ENCODE measurements at regions not wholly inside any gene's neighbourhood (a gene's known extent, or its start where the extent isn't known, plus 50 kb on each side); places are given as distances from the start of the nearest gene placed in this dataset.

GRCh38 chr1:66455446-66455845 is 78.5 kb upstream of the SGIP1 start:
- FAIRE-seq (no peak), DNase-seq (ENCODE audit: low read depth, low spot score) (no peak), ATAC-seq (no peak)
- Histone ChIP-seq H3K79me2 (ENCODE audit: control insufficient read depth, insufficient read depth, low read length) (no peaks in the 10 kb centered on the region), H3K4me2 (ENCODE audit: control insufficient read depth, insufficient read depth) (no peak overlapping the region), H3K36me3 (ENCODE audit: control insufficient read depth in 2 of 2, insufficient read depth in 2 of 2, low read length in 1 of 2) (no peaks in the 10 kb centered on the region), H3K9ac (ENCODE audit: control insufficient read depth, insufficient read depth, low read length) (no peak overlapping the region), H4K20me1 (ENCODE audit: control insufficient read depth, insufficient read depth) (no peaks in the 10 kb centered on the region), H3K27ac (ENCODE audit: control insufficient read depth, insufficient read depth) (no peak overlapping the region), H3K27me3 (replicated peaks in 1 of 2; ENCODE audit: control insufficient read depth in 2 of 2, insufficient read depth in 2 of 2, low read length in 1 of 2) (no peaks in the 10 kb centered on the region), H3K9me3 (replicated peaks; ENCODE audit: control insufficient read depth, insufficient read depth, low read length) (no peaks in the 10 kb centered on the region; the same call in 2 of the 3 replicates), H3K4me1 (ENCODE audit: control insufficient read depth, insufficient read depth, low read length) (no peaks in the 10 kb centered on the region), H3K4me3 (no peak overlapping the region), H2AFZ (ENCODE audit: control insufficient read depth, low read depth, low read length) (no peak overlapping the region)
- BruUV-seq (replicated peaks): no TSS peak
- ChIA-PET SMC1A (ENCODE audit: uncharacterized antibody, unreplicated experiment) (no interaction called here), RAD21 (ENCODE audit: unreplicated experiment) (interaction anchor here (0.7 to 14.3 kb wide), 2 partner anchors 41 to 206 kb away, joined by 3 to 519 read pairs; no protein-coding TSS in a partner anchor), POLR2A (no interaction called here), CTCF (interaction anchor here (1.4 kb wide), 1 partner anchor 19 kb away, joined by 3 read pairs; no protein-coding TSS in a partner anchor)
- intact Hi-C loops (cut with micrococcal nuclease; ENCODE audit: unreplicated experiment) (no loop called here), in situ Hi-C loops (cut with MboI) (loop anchor here (25.0 kb wide), 1 partner anchor 743 kb away; no protein-coding TSS in a partner anchor)
- TF ChIP-seq TCF12 (IDR thresholded peaks at IDR 0.05; ENCODE audit: low read depth, low read length) (no peak), SPI1 (IDR thresholded peaks at IDR 0.05; ENCODE audit: borderline replicate concordance, insufficient read depth, low read depth, low read length) (no peak), ZBTB40 (IDR thresholded peaks at IDR 0.05; ENCODE audit: borderline replicate concordance) (no peak), GABPA (IDR thresholded peaks at IDR 0.05; ENCODE audit: low read depth) (no peak), REST (IDR thresholded peaks at IDR 0.05; ENCODE audit: low read depth, low read length) (no peak), CBFB (IDR thresholded peaks at IDR 0.05; ENCODE audit: low read depth) (no peak)
- 71% methylated on average over 2 of the region's 2 CpGs for WGBS (ENCODE audit: insufficient coverage, insufficient replicate concordance, low lambda C conversion rate, missing lambda C conversion rate)

Data from GM12878 (cell line).